Tibial nerve (tissue), 4 donors: ENCODE measurements at regions not wholly inside any gene's neighbourhood (a gene's known extent, or its start where the extent isn't known, plus 50 kb on each side); places are given as distances from the start of the nearest gene placed in this dataset.

Source experiments
- CTCF ChIP-seq, 5 experiments: fragments of 200-600 bp in 3 of 5; fragments of 450-650 bp in 2 of 5; sonication (generic) in 3 of 5; IDR thresholded peaks; one replicate each; pipeline ENCODE4 v1.5.1; 2016 to 2019; ENCODE audit warnings: antibody characterized with exemption in 5 of 5, mild to moderate bottlenecking in 3 of 5, moderate library complexity in 2 of 5
- EP300 ChIP-seq, 2 donors: sonication (generic); formaldehyde crosslinking; IDR thresholded peaks; one replicate each; pipeline ENCODE4 v1.6.1; 2017; ENCODE audit warnings: antibody characterized with exemption in 2 of 2, mild to moderate bottlenecking in 1 of 2
- POLR2A ChIP-seq, 2 donors: fragments of 450-650 bp; IDR thresholded peaks; one replicate each; pipeline ENCODE4 v1.6.1; 2017; ENCODE audit warnings: antibody characterized with exemption in 2 of 2, mild to moderate bottlenecking in 2 of 2, moderate library complexity in 2 of 2

GRCh38 chr3:152196782-152197181 lies 71.9 kb upstream of the MBNL1 start:
- TF ChIP-seq CTCF (IDR thresholded peaks at IDR 0.05) (no peak), EP300 (IDR thresholded peaks at IDR 0.05) (no peak), POLR2A (IDR thresholded peaks at IDR 0.05) (no peak)
